SKM-1 treated with dmso at 0.1 percent for 144 hours (cell line): ENCODE measurements at regions not wholly inside any gene's neighbourhood (a gene's known extent, or its start where the extent isn't known, plus 50 kb on each side); places are given as distances from the start of the nearest gene placed in this dataset.

Experiments used
- DNase-seq: peaks from one replicate; lab custom pipeline; 2025; ENCODE audit not compliant: unreplicated experiment; lab: John Stamatoyannopoulos, UW

DNA sequence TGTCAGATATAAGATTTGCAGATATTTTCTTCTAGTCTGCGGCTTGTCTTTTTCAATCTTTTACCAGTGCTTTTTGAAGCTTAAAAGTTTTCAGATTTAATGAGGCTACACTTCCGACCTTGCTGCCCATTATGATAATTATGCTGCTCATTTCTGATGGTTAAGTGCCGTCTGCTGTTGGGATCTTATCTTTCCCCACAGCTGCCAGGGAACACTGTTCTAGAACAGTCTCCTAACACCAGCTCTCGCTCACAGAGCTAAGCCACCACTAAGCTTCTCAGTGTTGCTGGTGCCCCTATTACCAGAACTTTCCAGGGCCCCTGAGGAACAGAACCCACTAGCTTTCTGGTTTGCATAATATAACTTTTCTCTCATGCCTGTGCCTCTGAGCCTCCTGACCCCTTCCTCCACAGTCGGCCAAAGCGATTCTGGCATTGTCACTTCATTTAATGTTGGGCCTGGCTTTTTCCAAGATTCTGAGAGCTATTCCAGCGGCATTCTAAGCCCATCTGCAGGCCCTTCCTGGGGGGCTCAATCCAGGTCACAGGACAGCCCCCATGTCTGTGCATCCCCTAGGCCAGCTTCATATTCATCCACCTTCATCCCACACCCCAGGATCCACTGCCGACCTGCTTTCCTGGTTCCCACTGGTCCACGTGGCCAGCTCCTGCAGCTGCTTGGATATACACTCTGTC lies 237.0 kb downstream of the PTPRU start:
- DNase-seq: no peak

DNA sequence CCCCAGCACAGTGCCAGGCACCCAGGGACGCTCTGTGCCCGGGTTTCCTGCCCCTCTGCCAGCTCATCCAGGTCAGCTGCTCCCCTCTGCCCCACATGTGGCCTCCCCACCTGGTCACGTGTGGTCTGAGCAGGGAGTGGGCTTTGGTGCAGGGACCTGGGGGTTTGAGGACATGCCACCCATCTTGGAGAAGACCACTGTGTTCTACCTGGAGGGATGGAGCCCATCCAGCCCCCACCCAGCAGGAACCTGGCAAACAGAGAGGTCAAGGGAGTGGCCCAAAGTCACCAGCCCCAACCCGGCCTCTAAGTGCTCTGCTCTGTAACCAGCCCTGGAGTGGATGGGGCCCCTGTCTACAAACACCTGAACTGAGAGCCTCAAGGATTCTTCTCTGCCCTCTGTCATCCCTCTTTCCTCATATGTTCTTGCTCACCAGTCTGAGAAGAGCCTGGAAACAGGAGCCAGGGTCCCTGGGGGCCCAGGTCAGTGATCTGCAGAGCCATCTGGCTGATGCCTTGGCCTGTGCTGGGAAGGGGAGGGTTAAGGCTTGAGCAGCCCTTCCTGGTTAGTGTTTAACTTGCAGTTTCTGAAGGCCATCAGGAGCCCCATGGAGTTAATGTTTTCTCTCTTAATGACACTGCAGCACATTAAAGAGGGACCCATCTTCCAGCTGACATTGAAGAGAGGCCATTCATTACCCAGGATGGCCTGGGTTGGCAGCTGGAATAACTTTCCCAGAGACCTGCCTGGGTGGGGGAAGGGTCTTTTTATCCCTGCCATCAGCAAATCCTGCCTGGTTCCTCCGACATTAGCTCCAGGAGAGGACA lies 235.4 kb downstream of the PTPRU start:
- DNase-seq: no peak

DNA sequence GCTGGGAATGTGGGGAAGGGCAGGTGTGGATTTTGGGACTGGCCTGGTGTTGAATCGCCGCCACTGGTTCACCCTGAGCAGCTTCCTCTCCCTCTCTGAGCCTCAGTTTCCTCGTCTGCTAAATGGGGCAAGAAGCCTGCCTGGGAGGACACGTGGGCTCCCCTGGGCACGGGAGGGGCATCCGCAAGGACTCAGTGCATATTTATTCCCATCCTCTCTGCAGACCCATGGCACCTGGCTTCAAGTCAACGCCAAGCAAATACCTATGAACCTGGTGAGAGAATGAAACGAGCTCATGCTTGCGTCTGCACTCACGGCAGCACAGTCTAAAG lies 234.4 kb downstream of the PTPRU start:
- DNase-seq: no peak

DNA sequence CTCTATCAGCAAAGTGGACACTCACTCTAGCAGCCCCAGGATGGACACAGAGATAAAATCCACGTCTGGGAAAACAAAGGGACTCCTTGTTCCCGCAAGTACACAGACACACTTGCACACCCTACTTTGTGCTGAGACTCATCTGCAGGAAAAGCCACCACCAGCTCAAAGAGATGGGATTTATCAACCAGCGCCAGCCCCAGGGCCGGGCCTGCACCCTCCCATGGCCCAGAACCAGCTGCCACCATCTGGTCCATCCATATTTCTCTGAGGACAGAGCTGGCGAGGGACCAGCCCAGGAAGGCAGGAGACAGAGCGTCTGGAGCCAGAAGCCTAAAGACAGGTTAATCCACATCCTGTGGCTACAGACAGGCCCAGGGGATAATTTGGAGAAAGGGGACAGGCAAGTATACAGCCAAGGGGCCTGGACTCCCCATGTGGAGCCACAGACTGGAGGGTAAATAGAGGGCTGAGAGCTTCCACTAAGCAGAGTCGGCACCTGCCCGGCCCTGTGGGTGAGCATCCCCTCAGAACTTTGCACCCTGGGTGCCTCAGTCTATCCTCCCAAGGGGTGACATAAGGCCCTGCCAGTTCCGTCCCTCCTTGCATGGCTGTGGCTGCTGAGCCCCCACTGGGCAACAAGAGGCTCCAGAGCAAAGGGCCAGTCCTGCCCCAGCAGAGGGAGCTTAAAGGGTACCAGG lies 233.9 kb downstream of the PTPRU start:
- no peak for DNase-seq

DNA sequence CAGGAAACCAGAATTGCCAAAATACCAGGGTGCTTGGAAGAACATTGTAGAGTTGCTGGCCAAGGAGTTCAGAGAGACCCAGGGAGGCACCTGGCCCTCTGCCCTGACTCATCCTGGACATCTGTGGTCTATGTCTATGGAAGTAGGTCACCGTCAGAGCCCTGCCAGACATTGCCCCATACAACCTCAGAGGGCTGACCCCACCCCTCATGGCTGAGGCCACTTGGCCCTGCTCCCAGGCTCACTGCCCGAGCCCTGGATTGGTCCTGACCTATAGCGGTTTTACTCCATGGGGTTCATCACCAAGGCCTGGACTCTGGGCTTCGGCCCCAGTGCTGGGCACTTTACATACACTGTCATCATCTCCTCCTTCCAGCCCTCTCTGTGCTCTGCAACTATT lies 233.1 kb downstream of the PTPRU start:
- DNase-seq: no peak

DNA sequence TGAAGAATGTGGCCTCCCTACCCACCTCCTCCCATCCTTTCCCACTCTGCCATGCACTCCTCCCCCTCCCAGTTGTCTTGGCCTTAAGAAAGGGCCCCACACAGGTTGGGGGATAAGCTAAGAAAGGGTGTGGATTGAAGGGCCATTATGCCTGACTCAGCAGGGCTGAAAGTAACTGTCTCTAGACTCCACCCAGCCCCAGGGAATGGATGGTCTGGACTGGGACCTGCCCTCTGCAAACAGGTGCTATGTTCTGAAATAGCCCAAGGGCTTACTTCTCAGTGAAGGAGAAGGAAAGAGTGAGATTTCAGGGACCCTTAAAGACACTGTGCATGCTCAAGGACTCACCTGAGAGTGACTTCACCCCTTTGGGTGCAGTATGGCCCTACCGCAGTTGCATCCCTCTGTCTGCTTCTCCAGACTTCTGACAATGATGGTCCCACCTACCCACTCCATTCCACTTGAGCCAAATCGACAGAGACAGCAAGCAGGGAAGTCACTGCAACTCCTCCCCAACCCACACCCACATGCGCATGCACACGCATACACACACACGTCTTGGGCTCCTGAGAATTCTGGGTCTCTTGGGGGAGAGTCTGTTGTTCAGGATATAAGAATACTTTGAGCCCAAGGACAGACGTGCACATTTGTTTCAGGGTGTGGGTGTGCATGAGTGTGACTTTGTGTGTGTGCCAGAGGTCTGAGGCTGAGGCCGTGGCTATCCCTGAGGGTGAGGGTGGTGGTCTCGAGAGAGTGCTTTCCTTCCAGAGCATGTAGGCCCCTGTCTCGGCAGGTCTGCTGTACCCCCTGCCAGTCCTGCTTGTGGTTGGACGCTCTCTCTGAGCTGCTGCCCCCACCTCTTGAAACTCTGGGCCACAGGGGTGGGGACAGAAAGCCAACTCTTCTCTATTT lies 231.9 kb downstream of the PTPRU start:
- no peak for DNase-seq

DNA sequence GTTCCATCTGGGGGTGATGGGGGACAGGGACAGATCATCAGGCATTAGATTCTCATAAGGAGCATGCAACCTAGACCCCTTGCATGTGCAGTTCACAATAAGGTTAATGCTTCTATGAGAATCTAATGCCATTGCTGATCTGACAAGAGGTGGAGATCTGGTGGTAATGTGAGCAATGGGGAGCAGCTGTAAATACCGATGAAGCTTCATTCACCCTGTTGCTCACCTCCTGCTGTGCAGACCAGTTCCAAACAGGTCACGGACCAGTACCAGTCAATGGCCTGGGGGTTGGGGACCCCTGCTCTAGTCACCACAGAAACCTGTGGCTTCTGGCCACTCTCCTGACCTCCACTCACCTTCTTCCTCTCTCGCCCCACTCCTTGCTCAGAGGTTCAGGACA lies 229.9 kb downstream of the PTPRU start:
- DNase-seq: no peak

DNA sequence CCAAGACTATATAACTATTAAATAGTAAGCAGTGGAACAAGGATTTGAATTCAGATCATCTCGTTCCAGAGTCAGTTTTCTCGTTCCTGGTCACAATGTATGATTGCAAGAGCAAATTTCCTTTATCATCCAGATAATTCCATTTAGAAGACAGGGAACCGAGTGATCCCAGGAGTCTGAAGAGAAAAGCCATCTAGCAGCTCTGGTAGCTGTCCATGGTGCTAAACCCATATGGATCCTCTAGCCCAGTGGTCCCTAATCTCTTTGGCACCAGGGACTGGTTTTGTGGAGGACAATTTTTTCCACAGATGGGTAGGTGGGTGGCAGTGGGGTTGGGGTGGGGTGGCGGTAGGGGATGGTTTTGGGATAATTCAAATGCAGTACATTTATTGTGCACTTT lies 229.4 kb downstream of the PTPRU start:
- no peak for DNase-seq

DNA sequence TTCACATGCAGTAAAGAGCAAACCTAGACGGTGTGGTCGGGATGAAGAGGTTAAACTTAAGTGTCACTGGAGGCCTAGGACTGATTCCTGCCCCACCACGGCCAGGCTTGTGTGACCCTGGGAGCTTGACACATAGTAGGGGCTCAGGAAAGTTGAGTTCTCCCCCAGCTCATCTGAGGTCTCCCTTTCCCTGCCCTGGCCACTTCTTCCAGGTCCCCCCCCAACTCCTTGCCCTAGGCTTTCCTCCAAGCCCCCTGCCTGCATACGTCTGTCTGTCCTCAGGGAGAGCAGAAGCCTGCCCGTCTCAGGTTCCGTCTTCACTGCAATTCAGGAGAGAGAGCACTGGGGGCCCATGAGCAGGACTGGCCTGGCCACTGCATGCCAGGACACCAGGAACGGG lies 225.8 kb downstream of the PTPRU start:
- DNase-seq: no peak

DNA sequence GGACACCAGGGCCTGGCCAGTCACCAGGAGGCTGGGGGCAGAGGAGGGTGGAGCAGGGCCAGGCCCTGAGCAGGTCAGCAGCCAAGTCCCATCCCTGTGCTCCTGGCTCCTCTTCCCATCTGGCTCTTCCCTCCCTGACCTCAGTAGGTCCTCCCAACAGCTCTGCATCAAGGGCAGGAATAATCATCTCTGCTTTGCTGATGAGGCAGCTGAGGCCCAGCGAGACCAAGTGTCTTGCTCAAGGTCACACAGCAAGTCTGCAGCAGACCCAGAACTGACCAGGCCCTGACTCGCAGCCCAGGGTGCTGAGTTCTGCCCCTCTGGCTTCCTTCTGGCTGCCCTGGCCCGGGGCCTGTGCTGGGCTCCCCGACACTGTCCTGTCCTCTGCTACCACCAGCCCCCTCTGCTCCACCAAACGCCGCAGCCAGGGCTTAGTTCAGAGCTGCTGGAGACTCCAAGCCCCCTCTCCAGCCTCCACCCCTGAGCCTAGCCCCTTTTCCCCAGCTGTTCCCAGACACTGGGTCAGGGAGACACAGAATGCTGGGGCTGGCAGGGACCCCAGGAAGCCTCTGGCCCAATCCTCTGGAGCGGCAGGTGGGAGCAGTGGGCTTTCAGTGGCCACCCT lies 224.9 kb downstream of the PTPRU start:
- DNase-seq: no peak

DNA sequence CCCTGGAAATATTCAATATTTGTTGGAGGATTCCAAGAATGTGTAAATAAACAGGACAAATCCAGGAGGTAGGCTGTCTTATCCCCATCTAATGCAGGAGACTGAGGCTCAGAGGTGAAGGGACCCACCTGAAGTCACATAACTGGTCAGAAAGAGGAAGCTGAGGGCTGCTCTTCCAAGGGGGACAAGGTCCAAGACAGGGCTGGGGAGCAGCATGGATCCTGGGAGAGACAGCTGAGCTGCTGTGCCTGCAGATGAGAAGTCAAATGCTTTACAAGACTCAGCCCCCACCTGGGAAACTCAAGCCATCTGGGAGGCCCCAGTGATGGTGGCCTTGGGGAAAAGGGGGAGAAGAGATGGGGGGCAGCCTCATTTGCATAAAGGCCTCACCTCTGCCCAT lies 224.4 kb downstream of the PTPRU start:
- no peak for DNase-seq

DNA sequence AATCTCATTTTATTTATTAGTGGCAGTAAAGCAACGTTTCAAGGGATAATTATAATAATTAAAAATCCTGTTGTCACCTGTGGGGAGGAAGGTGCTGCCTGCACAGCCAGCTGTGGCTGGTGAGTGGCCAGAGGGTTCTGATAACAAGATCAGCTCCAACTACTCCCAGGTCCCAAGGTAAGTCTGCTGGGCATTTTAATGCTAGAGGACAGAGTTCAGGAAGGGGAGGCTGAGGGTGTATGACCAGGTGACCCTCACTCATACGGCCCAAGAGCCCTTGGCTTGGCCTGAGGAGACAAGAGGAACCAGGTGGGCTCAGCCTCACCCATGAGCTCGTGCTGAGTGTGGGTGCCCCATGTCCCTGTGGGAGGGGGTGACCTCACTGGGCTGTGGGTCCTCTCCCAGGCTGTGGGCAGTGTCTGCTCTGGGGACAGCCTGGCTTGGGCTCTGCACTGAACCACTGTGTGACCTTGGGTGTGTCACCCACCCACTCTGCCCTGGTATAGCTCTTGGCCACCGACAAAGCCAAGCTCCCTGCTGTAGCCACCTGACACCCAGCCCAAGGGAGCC lies 223.8 kb downstream of the PTPRU start:
- DNase-seq: no peak

DNA sequence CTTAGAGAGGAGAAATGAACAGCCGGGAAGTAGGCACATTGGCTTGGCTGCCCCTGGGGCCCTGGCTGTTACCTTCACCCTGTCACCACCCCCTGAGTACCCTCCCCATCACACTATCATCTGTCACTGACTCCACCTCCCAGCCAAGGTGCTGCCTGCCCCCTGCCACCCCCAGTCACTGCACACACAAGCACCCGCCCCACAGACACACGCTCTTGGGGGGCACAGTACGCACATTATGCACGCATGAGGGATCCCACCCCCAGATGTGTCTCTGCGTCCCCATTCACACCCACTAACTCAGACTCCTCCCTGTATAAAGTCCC lies 223.3 kb downstream of the PTPRU start:
- DNase-seq: no peak

DNA sequence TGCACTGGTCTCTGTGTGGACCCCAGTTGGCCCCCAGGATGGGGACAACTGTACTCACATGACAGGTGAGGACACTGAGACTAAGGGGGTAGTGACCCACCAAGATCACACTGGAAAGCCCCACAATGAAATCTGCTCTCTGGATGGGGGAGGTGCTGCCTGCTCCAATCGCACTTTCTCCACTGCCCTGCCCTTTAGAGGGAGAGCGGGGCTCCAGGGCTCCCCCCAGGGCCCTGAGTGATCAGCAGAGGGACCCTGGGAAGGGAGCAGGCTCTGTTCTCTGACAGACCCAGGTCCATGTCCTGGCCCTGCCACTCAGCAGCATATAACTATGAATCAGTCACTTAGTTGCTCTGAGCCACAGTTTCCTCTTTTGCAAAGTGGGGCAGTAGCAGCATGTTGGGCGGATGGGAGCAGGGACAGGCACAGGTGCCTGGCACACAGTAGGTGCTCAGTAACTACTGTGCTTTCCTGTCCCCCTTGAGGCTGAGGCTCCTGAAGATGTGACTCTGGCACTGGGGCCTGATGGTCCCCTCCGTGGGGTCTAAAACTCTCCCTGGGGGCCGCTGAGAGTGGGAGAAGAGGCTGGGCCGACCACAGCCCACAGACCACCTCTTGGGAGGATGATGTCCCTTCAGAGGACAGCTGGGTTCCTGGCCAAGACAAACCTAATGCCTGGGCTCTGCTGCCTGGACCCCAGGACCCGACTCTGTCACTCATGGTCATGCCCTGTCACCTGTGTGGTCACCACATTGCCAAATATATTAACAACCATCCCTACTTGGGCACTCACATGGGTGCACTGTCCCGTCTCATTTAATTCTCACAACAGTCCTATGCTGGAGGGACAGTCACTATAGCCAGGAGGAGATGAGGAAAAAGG lies 222.7 kb downstream of the PTPRU start:
- DNase-seq: no peak

DNA sequence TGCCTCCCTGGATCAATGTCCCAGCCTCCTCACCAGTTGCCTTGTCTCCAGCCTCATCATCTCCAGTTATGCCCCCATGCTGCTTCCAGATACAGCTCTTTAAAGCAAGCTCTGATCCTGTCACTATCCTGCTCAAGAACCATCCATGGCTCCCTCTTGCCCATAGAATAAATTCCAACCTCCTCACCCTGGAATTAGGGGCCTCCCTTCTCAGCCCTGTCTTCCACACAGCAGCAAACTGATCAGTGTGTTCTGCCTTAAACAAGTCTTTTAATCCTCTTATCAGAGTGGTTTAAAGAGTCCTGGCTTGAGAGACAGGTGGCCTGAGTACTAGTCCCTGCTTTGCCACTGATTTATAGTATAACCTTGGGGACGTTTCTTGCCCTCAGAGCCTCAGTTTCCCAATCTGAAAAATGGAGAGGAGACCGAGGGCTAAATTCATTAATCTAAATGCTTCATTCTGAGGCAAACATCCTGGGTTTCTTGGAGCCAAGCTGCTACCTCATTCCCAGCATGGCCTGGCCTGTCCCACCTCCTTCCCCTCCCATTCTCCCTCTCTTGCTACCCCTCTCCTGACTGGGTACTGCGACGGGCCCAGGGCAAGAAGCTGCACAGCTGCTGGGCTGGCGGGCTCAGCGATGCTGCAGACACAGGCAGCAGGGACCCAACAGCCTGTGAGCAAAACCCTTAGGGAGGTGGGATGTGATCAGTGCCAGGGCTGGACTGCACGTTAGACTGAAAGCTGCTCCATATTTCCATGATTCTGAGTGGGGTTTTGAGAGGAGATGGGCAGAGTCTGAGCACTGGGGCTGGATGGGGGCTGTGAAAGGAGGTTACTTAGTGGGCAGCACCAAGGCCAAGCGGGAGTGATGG lies 221.4 kb downstream of the PTPRU start:
- no peak for DNase-seq

DNA sequence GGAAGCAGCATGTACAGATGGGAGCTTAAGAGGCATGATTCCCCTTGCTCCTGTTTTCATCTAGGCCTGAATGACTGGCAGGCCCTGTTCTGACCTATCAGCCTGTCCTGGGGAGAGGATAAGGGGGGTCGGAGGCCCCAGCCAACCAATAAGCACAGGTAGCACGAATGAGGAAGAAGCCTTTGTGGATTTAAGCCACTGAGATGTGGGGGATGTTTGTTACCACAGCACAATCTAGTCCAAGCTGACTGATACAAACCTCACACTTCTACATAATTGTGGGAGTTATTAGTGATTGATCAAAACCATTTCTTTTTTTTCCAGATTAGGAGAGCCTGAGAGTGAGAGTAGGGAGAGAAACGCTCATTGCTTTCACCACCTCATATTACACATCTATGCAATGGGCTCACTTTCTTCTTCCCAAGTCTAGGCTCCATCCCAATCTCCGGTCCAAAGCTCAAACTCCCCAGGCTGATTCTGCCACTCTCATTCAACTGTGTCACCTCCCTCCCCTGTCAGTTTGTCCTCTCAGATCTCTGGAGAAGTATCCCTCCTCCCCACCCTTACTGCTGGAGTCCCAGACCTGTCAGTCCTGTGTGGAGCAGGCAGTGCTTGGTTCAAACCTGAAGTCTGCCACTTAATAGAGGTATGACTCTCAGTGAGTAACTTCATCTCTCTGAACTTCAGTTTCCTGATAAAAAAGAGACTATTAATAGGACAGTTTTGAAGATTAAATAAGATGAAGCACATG lies 220.5 kb downstream of the PTPRU start:
- no peak for DNase-seq

DNA sequence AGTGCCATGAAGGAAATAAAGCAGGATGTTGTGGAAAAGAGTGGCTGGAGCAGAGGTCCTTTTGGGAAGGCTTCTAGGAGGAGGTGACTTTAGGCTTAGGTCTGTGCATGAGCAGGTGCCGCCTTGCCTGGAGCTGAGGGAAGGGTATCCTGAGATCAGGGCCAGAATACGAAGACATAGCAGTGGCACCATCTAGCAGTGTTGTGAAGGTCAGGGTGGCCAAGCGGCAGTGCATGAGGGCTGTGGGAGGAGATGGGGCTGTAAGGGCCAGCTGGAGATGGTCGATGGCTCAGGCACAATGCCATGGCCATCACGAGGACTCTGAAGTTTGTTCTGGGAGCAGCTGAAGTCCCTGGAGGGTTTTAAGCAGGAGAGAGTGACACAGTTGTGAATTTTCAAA lies 219.5 kb downstream of the PTPRU start:
- no peak for DNase-seq
